Activated naive CD4-positive, alpha-beta T cell treated with anti-CD3 and anti-CD28 coated beads, Interleukin-2, amount 50 U/mL, for 24 hours (primary cell): ENCODE measurements at regions not wholly inside any gene's neighbourhood (a gene's known extent, or its start where the extent isn't known, plus 50 kb on each side); places are given as distances from the start of the nearest gene placed in this dataset.

Experiments used
- H3K27ac Mint-ChIP-seq: one replicate; pipeline ENCODE4 v1.8.0; 2021; ENCODE audit warnings: mild to moderate bottlenecking, mixed read lengths
- H3K27me3 Mint-ChIP-seq: one replicate; pipeline ENCODE4 v1.8.0; 2021; ENCODE audit warnings: mixed read lengths
- H3K36me3 Mint-ChIP-seq: one replicate; pipeline ENCODE4 v1.8.0; 2021; ENCODE audit warnings: mixed read lengths
- H3K4me1 Mint-ChIP-seq: one replicate; pipeline ENCODE4 v1.8.0; 2021; ENCODE audit warnings: mixed read lengths
- H3K4me3 Mint-ChIP-seq: one replicate; pipeline ENCODE4 v1.8.0; 2021; ENCODE audit warnings: mild to moderate bottlenecking, mixed read lengths
- H3K9me3 Mint-ChIP-seq: one replicate; pipeline ENCODE4 v1.8.0; 2021; ENCODE audit warnings: mixed read lengths

DNA sequence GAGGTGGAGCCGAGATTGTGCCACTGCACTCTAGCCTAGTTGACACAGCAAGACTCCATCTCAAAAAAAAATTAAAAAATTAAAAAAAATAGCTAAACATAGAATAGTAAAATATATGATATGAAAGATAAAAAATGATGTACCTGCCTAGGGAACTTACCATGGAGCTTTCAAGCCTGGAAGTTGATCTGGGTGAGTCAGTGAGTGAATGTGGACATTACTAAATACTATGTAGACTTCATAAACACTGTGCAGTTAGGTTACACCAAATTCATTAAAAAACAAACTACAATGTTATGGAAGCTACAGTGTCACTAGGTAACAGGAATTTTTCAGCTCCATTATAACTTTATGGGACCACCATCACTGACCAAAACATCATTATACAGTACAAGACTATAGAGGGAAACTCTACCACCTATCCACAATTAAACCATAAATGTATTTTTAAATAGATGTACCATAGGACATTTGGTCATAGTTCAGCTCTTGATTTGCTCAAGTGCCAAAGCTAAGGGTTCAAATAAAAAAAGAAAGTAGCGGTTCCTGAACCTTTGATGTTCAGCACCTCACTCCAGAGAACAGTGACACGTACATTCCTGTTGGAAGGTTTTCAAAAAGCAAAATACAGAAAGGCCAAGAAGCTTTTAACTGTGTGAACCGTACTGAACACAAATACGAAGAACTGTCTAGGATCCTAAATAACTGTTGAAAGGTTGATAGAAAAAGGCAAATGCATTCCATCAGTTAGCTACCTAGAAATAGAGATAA, 52.4 kb upstream of the SPDEF start:
- H3K27me3 Mint-ChIP-seq: no peaks in the 10 kb centered on the region
- no peak overlapping the region for H3K27ac Mint-ChIP-seq
- H3K9me3 Mint-ChIP-seq: no peaks in the 10 kb centered on the region
- H3K4me3 Mint-ChIP-seq: no peak overlapping the region
- H3K4me1 Mint-ChIP-seq: peaks cover 18% of the 10 kb centered on the region
- H3K36me3 Mint-ChIP-seq: peaks cover 4% of the 10 kb centered on the region

DNA sequence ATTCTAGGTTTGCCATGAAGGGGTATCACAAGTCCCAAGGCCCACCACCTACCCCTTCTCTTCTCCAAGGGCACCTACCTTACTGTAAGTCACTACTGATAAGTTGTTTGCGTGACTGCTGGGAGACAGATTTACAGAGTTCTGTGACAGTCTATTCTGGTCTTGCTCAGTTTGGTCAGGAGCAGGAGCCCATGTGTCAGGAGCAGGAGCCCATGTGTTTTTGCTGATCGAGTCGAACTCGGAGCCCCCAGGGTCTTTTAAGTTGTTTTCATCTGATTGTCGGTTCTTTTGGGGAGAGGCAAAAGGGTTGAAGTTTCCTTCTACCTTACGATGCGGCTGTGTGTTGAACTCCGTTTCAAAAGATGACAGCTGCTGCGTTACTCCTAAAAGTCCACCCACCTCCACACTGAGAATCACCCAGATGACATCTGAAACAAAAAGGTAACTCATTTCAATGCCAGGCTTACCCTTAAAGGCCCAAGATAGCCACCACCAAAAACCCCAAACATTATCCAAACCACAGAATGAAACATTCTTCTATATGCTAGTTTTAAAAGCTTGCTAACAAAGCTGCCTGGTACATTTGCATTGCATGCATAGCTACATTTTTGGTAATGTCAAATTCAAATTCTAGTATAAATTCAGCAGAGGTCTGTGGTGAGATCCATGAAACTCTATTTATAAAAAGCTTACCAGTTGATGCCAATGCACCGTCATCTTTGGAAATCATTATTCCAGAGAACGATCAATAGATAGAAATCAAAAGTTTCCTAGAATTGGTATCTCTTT, 50.5 kb upstream of the SPDEF start:
- Mint-ChIP-seq H3K27me3 (no peaks in the 10 kb centered on the region), H3K9me3 (no peaks in the 10 kb centered on the region), H3K36me3 (peaks cover 2% of the 10 kb centered on the region), H3K27ac (no peak overlapping the region), H3K4me1 (peaks cover 26% of the 10 kb centered on the region), H3K4me3 (no peak overlapping the region)
